NCI-H1694 treated with DMSO at 0.1 percent for 48 hours (cell line): ENCODE measurements at regions not wholly inside any gene's neighbourhood (a gene's known extent, or its start where the extent isn't known, plus 50 kb on each side); places are given as distances from the start of the nearest gene placed in this dataset.
A peak's percentile ranks its signal among the peaks of the same experiment; 100 is the strongest.
"Not testable (repeated sequence)": the region's sequence is repeated elsewhere in the genome, so short reads cannot be mapped to it uniquely, and the experiment has no call there.

Source experiments
- DNase-seq: peaks from one replicate; lab custom pipeline; 2025; lab: John Stamatoyannopoulos, UW

DNA sequence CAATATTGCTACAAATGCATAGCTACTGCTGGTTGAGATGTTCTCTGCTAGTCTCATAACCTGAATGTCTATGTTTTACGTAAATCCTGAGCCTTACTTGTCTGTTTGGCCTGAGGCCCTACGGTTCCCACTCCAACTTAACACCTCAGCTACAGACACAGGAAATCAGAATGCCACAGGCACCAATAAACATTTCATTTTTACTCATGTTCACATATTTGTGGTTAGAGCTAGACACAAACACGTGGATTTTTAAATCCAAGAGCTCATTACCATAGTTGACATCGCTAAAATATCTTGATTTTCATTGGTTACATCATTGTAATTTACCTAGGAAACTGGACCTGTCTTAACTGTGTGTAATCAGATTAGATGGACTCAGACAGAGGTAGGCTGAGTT is 263.8 kb upstream of the CDH19 start:
- no peak for DNase-seq

DNA sequence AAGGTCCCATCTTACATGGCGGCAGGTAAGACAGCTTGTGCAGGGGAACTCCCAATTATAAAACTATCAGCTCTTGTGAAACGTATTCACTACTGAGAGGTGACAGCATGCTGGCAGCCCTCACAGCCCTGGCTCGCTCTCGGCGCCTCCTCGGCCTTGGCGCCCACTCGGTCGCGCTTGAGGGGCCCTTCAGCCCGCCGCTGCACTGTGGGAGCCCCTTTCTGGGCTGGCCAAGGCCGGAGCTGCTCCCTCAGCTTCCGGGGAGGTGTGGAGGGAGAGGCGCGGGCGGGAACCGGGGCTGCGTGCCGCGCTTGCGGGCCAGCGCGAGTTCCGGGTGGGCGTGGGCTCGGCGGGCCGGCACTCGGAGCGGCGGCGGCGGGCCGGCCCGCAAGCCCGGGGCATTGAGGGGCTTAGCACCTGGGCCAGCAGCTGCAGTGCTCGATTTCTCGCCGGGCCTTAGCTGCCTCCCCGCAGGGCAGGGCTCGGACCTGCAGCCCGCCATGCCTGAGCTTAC is 262.6 kb upstream of the CDH19 start:
- not testable (repeated sequence) for DNase-seq

DNA sequence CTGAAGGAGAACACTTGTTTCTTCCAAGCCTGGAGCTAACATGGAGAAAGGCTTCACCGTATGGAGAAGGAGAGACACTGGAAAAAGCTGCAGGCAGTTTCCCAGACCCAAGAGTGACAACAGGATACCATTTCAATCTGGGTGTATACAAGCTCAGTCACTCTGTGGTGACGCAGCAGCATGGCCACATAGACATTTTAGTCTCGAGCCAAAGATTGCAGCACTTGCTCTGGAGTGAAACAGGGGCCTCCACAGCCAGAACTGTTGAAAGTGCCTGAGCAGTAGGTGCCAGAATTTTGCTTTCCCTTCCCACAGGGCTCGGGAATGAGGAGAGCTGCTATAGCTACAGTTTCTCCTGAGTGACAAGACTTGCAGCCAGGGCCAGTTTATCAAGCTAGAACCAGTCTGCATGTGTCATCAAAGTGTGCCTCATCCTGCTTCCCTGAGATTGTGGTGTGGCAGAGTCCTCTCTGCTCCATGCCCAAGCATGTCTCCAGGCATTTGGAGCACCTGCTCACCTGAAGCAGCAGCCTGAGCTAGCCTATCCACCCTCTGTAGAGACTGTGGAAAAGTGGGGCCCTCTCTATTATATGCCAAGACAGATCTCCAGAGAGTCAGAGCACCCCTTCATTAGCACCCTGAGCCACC is 234.6 kb upstream of the CDH19 start:
- DNase-seq: no peak

DNA sequence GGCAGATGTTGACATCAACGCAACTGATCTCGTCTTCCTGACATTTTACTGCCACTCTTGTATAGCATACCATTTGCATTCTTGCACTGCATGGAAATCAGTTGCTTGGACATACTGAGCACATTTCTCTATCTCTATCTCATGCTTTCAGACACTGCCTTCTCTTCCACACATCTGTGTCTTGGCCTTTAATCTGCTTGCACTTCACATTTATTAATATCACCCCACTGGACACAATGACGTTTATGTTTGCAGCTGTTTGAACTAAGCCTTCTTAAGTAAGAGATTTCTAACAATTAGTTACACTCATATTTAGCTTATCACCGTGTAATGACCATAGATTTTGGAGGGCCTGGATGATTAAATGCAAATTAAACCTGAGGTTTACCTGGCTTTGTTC is 229.8 kb upstream of the CDH19 start:
- DNase-seq: no peak

DNA sequence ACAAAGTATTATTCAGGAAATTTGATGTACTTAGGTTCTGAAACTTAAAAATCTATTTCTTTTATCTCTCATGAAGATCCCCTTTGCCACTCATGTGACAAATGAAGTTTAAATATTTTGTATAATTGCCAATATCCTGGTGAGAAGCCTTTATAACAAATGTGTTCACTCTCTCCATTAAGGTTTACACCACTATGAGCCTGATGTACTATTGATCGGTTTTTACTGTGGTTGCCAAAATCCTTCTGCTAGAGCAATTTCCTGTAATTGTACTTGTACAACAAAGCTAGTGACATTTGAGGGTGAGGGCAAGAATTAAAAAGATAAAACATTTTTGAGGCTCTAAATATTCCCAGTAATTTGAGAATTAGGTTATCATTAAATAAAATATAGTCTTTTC is 222.3 kb upstream of the CDH19 start:
- no peak for DNase-seq

DNA sequence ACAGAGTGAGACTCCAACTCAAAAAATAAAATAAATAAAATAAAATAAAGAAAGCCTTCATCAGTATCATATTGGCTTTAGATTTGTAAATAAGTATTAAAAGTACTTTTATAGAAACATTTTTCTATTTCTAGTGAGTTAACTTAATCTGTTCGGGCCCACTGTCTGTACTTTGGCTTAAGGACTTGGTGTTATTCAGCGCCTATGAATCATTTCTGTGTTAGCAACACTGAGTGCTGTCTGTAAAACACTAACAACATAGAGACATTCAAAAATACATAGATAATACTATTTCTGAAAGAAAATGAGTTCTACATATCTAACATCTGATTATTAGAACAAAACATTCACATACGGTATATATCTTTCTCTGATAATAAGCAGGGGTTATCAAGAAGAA is 221.5 kb upstream of the CDH19 start:
- DNase-seq: no peak

DNA sequence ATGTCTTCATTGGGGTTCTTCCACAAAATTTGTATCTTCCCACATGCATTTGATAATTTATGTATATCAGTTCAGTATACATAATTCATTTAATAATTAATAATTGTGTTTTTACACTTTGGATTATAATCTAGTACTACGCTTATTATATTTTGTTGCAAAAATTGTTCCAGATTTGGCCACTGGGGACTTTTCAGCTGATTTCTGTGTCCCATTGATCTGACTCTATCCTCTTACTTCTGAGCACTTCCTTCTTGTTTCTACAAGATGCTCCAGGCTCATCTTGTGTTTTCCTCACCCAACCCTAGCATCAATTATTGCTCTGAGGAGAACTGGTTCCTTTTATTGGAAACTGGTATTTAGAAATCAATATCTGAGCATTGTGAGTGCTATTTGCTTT is 215.3 kb upstream of the CDH19 start:
- no peak for DNase-seq

DNA sequence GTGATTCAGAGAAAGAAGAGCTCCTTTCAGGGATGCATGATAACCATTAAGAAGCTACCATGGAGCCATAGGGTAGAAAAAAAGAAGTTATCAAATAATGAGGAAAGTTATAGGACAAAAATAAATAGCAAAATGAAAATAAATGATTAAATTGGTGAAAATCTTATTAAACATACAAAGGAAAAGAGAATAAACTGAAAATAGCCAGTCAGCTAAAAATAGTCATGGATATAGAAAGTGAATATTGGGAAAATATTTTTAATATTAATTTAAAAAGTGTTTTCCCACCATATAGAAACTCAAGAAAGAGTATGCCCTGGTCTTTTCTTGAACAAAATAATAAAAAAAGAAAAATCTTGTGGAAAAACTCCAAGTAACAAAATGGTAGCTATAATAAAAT is 209.2 kb upstream of the CDH19 start:
- no peak for DNase-seq

DNA sequence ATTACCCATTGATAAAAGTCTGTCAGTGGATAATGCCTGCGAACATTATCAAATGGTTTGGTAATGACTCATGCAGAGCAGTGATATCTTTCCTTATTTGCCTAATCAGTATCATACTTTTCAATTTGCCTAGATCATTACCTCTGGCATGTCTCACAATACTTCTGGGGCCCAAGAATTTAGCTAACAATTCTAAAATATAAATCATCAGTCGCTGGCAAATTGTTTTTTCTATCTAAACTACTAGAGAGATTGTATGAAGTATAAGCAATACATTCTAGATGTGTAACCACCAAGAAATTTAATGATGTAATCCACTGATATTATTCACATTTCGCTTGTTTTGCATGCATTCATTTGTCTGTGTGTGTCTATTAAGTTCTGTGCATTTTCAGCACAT is 191.2 kb upstream of the CDH19 start:
- no peak for DNase-seq

DNA sequence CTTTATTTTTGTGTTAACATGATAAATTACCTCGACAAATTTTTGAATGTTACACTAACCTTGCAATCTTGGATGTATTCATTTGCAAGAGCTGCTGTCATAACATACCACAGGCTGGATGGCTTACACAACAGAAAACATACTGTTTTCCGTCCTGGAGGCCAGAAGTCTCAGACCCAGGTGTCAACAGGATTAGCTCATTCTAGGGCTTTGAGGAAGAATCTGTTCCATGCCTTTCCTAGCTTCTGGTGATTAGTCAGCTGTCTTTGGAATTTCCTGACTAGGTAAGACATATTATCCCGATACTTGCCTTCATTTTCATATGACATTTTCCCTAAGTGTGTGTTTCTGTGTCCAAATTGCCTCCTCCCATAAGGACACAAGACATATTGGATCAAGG is 188.6 kb upstream of the CDH19 start:
- no peak for DNase-seq

DNA sequence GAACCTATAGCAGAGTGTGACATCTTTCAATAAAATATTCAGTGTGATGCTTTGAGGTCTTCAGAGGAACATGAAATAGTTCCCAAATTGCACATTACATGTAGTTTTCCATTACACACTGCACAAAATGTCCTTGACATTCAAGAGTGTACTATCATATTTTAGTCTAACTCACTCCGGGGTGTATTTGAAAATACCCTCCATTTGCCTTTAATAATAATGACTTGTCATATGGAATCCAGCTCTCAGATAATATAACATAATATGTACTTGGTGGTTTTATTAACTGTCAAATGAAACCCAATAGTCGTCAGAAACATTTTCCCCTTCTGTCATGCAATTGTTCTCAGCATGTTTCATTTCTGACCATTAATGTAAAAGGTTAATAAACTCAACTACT is 176.7 kb upstream of the CDH19 start:
- DNase-seq: no peak

DNA sequence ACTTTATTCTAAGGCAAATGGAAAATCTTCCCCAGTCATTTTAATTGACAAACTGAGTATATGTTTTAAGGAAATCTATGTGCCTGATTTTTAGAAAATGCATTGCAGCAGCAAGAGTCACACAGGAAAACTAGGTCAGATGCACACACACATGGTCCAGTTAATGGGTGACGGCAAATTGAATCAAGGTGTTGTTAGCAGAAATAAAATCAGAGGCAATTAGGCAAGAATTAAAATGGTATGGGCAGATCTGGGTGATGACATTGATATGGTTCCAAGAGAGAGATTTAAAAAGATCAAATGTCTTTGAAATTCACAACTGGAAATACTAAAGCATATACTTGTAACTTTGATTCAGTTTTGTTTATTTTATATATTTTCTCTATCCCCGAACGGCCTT is 174.2 kb upstream of the CDH19 start:
- DNase-seq: no peak

DNA sequence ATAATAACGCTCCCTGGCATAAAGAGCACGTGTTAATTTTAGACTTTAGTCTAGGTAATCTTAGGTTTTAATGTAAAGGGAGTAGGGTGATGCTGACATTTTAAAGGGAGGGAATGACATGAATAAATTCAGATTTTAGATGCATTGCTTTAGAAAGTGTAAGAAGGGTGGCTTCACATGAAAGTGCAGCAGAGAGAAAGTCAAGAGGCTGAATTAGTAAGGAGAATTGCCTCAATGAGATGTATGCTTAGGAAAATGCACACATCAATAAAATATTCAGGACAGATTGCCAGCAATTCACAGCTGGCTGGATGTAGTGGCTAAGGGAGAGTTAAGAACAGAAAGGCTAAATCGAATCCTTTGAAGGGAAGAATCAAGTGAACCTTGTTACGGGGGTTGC is 165.5 kb upstream of the CDH19 start:
- peak; percentile 4 for DNase-seq

DNA sequence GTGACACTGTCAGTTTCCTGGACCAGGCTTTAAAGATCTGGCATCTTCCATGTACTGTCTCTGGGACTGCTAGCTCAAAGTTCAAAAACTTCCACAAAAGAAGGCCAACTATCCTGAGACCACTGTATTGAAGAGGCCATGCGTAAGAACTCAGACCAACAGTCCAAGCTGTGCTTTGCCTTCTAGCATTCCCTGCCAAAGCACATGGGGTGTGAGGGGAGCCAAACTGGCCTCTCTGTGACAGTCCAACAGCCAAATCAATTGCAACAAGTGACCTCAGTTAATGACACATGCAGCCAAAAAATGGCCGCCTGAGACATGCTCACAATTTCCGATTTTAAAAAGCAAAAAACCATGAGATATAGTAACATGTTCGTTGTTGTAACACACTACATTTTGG is 160.3 kb upstream of the CDH19 start:
- DNase-seq: no peak

DNA sequence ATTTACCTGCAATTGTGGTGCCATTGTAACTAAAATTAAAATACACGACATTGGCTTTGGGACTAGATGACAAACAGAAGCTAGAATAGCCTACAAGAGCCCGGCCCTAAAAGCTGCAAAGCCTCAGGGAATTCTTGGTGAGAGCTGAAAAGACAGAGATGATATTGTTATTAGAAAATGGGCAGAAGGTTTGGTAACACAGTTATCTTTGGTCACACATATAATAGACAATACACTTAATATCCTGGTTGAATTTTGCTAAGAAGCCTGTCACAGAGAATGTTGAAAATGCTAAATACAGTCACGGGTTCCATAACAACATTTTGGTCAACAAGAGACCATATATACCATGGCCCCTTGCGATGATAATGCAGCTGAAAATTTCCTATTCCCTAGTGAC is 157.3 kb upstream of the CDH19 start:
- DNase-seq: no peak

DNA sequence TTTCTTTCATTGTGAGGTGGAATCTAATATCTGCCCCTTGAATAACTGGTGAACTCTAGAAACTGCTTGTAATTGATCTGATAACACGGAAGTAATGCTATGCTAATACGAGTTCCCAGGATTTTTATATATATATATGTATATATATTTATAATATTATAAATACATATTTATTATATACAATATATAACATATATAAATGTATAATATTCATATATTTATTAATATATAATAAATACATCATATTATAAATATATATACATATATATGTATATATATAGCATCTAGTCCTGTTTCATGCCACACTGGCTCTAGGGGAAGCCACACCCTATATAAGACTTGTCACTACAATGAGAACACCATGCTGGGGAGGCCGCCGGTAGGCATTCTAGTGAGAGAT is 156.7 kb upstream of the CDH19 start:
- no peak for DNase-seq

DNA sequence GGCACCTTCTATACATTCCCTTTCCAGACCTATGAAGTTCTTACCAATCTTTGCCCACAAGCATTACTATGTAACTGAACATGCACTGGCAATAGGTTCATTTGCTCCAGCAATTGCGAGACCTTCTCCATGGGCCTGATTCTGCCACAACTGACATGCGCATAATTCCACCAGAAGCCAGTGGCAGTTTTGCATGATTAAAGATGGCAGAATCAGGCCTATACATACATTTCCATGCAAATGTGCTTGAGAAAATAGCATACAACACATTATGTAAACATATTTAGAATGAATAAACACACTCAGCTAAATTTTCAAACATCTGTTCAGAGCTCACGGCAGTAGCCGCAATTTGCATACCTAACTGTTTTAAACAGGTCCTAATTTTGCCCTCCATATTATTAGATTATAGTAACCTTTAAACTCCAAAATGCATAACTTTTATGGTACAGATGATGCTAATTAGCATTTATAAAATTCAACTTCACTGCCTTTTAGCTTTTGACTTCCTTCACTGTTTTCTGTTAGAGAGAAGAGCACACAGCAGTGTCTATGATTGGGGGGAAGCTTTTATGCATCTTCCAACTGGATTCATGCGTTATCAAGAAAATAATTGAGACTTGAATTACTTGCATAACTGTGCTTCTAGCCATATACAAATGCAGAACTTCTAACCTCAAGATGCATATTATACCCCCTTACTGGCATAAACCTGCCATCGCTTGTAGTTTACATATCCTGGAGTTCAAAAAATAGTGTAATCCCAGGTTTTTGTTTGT is 155.3 kb upstream of the CDH19 start:
- no peak for DNase-seq

DNA sequence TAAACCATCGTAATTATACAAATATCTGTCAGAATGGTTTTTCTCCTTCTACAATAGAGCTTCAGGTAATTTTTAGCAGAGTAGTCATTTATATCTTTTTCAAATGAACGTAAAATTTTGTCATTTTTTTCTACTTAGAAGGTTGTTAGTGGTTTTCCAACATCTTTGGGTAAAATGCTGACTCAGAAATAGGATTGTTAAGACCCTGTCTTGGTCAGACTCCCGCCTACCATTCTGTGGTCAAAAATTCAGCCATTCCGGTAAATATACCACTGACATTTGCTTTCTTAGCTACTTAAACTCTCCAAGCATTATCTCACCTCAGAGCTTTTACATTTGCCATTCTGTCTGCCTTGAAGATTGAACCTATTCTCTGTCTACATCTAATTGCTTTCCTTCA is 154.1 kb upstream of the CDH19 start:
- DNase-seq: no peak

DNA sequence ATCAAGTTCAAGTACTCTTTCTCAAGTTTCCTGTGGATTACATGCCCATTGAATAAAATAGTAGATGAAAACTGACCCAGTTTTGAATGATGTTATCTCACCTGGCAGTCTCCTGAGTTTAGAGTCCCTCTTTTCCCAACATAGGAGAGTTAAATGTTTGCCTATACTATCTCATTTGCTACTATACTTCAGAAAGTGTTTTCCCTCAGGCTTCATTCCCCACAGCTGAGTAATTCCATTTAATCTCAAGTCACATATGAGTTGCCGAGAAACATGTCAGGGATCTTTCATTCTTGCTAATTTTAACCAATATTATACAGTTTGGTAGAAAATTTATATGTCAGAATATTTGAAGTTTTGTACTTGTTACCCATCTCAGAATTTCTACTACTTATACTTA is 150.4 kb upstream of the CDH19 start:
- no peak for DNase-seq

DNA sequence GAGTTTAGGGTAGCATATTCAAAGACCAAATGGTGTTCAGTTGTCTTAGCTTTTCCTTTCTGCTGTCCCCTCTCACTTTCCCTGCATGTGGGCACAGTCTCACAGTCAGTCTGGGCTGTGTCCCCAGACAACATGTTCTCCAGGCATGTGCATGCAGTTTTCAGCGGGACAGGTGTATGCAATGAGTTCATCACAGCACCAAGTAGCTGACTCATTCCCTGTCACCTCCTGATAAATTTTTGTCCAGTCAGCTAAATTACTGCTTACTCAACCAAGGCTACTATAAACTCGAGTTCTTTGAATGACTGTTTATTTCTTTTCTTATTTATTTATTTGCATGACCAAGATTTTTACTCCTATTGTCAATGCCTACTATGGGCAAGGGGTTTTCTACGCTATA is 148.8 kb upstream of the CDH19 start:
- DNase-seq: no peak

DNA sequence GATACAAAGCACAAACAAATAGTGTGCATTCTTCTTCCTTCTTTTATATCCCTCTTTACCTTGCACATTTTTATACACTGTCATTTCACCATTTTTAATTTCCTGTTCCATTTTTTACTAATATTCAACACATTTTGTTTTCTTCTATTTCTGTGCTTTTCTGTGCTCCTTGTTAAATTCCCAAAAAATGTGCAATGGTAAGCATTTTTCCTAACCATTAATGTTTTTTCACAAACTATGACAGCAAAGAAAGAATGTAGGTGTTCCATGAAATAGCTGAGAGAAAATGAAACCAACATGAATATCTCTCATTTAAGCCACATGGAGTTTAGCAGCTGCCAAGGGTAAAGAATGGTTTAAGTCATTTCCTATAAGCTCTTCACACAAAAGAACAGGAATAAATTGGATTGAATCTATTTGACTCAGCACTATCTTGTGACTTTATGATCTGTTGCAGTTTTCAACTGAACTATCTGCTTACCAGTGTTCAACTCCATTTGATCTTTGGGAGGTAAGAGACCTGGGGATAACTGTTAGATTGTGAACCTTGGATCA is 145.7 kb upstream of the CDH19 start:
- DNase-seq: no peak

DNA sequence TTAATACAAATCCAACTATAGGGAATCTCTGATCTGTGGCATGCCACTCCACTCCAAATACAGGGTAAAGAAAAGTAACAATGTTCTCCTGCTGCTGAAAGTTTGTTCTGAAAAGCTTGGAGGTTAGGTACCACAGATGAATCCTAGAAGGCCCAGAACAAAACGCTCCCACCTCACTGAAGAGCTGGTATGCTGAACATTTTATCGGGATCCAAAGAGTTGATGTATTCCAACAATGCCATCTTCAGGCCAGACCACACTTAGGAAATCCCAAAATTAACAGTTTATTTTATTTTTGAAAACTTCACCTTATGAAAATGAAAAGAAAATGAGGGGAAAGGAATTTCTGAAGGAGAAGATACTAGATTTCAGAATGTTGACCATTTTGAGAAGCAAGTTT is 145.1 kb upstream of the CDH19 start:
- DNase-seq: no peak

DNA sequence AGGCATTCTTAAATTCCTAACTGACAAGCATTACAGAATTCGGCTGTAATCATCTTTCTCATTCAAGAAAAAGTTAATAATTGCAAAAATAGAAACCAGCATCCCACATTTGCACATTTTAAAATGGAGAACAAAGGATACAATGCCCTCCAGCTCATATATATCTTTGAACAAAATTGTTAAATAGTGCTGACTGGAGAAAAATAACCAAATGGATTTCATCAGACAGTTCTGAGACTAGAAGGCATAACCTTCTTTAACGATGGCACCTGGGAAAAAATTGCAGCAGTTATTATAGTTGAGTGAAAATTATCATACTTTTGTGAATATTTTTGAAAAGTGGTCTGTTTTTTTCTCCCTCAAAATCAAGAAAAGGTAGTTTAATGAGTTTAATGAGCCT is 138.9 kb upstream of the CDH19 start:
- DNase-seq: no peak

DNA sequence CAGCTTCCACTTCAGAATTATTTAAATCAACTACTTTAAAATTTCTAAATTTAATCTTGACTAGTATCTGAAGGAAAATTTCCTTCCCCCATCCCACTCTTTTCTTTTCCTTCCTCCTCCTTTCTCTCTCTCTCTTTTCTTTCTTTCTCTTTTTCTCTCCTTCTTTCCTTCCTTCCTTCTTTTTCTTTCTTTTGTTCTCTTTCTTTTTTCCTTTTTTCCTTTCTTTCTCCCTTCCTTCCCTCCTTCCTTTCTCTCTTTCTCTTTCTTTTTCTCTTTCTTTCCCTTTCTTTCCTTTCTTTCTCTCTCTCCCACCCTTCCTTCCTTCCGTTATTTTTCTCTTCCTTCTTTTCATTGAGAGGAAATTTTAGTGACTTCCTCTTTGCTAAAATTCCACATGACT is 132.0 kb upstream of the CDH19 start:
- DNase-seq: no peak
